ENCODE measurements at regions not wholly inside any gene's neighbourhood (a gene's known extent, or its start where the extent isn't known, plus 50 kb on each side); places are given as distances from the start of the nearest gene placed in this dataset.

DNA sequence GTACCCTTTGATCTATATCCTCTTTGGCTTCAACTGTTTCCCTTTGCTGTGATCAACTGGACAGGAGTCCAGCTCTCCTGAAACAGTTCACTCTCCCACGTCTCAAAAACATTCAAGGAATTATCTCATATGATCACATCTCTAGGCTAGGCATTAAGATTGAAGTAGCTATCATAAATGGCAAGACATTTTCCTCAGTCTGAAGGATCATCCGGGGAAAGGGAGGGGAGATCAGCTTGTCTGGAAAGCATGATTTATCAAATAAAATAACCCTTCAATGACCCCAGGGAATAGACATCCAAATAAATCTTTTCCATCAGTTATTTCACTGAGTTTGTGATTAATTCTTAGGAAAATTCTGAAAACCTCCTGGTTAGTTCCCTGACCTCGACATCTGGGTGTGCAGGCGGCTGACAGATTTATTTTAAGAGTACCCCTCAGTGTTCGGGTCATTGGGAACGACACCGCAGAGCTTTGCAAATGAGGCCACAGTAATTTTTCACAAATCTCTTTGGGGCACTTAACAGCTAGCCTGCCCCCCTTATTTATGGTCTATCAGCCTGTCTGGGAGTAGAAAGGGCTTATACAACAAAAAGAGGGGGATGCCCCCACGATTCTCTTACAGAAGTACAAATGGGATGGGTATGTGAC lies 65.8 kb downstream of the NSMCE3 start:
- intact Hi-C loops (cut with DNase I; ENCODE audit: low total_unique reads) = no loop called here
- WGBS, 2 donors = 35 to 36% methylated on average over 8 of the region's 8 CpGs
- no peak for TF ChIP-seq POLR2A (IDR thresholded peaks at IDR 0.05)
- TF ChIP-seq, protein P1, sequence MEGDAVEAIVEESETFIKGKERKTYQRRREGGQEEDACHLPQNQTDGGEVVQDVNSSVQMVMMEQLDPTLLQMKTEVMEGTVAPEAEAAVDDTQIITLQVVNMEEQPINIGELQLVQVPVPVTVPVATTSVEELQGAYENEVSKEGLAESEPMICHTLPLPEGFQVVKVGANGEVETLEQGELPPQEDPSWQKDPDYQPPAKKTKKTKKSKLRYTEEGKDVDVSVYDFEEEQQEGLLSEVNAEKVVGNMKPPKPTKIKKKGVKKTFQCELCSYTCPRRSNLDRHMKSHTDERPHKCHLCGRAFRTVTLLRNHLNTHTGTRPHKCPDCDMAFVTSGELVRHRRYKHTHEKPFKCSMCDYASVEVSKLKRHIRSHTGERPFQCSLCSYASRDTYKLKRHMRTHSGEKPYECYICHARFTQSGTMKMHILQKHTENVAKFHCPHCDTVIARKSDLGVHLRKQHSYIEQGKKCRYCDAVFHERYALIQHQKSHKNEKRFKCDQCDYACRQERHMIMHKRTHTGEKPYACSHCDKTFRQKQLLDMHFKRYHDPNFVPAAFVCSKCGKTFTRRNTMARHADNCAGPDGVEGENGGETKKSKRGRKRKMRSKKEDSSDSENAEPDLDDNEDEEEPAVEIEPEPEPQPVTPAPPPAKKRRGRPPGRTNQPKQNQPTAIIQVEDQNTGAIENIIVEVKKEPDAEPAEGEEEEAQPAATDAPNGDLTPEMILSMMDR (IDR thresholded peaks at IDR 0.05) = no peak
- no peak overlapping the region for H3K4me3 ChIP-seq (ENCODE audit: low read depth, poor library complexity, severe bottlenecking)
- DNase-seq (ENCODE audit: low spot score in 2 of 2) = no peak

- intact Hi-C loops (cut with DNase I; ENCODE audit: low total_unique reads) = no loop called here
Measured at GRCh38 chr15:29196722-29197121, 72.9 kb downstream of the NSMCE3 start.

GRCh38 chr15:29196290-29196689 lies 73.3 kb downstream of the NSMCE3 start:
- DNase-seq (ENCODE audit: low spot score in 2 of 2) = no peak
- intact Hi-C loops (cut with DNase I; ENCODE audit: low total_unique reads) = no loop called here
- H3K4me3 ChIP-seq (ENCODE audit: low read depth, poor library complexity, severe bottlenecking) = no peak overlapping the region
- WGBS, 2 donors = 34 to 38% methylated on average over 14 of the region's 14 CpGs
- no peak for TF ChIP-seq POLR2A (IDR thresholded peaks at IDR 0.05)
- TF ChIP-seq, protein P1 (IDR thresholded peaks at IDR 0.05) = no peak

More at GRCh38 chr15:29196722-29197121, 72.9 kb downstream of the NSMCE3 start:
- WGBS, 2 donors = 78 to 90% methylated on average over 3 of the region's 3 CpGs
- no peak for DNase-seq (ENCODE audit: low spot score in 2 of 2)
- H3K4me3 ChIP-seq (ENCODE audit: low read depth, poor library complexity, severe bottlenecking) = no peak overlapping the region
- TF ChIP-seq, protein P1 (IDR thresholded peaks at IDR 0.05) = no peak
- no peak for TF ChIP-seq POLR2A (IDR thresholded peaks at IDR 0.05)

DNA sequence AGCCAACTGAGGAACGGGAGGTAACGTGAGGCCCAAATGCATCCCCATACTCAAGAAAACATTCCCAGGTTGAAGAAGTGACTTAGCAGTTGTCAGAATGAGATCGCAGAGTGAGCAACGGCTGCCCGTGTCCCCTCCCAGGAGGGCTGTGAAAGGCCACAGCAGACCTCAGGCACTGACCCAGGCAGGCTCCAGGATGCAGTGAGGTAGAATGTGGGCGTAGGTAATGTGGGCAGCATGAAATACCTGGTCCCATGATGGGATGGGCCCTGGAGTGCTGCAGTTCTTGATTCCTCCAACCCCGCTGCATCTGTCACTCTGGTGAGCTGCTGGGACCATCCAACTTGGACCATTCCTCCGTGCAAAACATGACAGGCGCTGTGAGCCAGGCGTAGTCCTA lies 74.8 kb downstream of the NSMCE3 start:
- DNase-seq (ENCODE audit: low spot score in 2 of 2) = no peak
- intact Hi-C loops (cut with DNase I; ENCODE audit: low total_unique reads) = no loop called here
- no peak overlapping the region for H3K4me3 ChIP-seq (ENCODE audit: low read depth, poor library complexity, severe bottlenecking)
- 89 to 91% methylated on average over 10 of the region's 10 CpGs for WGBS, 2 donors
- TF ChIP-seq, protein P1 (IDR thresholded peaks at IDR 0.05) = no peak
- TF ChIP-seq POLR2A (IDR thresholded peaks at IDR 0.05) = no peak

DNA sequence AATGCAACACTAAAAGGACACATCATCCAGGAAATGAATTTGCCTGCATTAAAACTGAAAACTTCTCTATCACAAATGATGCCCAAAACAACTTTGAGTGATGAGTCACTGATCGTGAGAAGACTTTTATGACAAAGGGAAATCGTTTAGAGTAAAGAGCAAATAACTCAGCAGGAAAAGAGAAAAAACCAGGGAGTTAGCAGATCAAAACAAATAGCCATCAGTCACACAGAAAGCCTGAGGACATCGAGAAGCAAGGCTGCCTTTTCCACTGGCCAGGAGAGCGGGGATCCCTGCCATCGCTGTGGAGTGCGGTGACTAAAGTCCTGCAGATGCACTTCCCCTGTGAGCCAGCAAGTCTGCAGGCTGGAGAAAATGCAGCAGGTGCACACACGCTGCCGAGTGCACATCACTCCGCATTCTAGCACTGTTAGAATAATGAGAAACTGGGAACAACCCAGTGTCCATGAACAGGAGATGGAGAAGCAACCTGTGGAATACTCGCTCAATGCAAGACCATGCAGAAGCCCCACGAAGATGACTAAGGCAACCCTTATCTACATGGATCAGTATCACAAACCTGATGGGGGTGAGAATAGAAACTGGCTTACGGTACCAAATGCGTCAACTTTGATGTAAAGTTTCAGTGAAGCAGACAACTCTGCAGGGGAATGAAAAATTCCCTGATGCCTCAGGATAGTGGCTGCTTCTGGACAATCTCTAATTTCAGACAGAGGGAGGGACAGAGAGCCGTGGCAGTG lies 86.4 kb downstream of the NSMCE3 start:
- TF ChIP-seq, protein P1 (IDR thresholded peaks at IDR 0.05) = no peak
- no peak for TF ChIP-seq POLR2A (IDR thresholded peaks at IDR 0.05)
- WGBS, 2 donors = 46 to 53% methylated on average over 14 of the region's 14 CpGs
- H3K4me3 ChIP-seq (ENCODE audit: low read depth, poor library complexity, severe bottlenecking) = no peak overlapping the region
- intact Hi-C loops (cut with DNase I; ENCODE audit: low total_unique reads) = no loop called here
- no peak for DNase-seq (ENCODE audit: low spot score in 2 of 2)
